Fibroblast of upper back skin (primary cell): ENCODE measurements at regions not wholly inside any gene's neighbourhood (a gene's known extent, or its start where the extent isn't known, plus 50 kb on each side); places are given as distances from the start of the nearest gene placed in this dataset.

Source experiments
- DNase-seq: peaks from one replicate; pipeline ENCODE4 v3.0.0-alpha.2; 2013

DNA sequence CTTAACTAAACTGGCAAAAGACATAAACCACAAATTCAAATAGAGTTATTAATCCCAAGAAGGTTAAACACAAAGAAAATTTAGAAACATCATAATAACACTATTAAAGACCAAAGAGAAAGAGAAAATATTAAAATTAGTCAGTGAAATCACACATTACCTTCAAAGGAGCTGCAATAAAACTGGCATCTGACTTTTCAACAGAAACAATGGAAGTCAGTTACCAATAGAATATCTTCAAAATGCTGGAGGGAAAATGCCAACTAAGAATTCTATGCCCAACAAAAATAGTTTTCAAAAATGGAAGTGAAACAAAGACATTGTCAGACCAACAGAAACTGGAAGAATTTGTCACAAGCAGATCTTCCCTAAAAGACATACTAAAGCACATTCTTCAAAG is 68.7 kb upstream of the RNF7 start:
- no peak for DNase-seq

DNA sequence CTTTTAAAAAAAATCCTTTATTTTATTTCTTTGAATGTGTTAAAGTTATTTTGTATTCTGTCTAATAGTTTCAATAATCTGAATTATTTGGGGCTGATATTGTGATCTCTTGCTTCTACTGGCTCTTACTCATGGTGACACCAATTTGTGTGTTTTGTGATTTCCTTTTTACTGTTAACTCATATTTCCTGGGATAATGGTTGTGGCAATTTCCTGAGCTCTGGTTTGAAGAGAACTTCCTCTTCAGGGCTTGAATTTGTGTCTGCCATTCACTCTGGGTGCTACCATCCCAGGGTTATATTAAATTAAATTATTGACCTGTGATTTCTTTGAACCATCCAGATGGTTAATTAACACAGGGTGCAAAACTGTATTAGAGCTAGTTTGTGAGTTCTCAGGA is 60.4 kb upstream of the RNF7 start:
- DNase-seq = no peak

DNA sequence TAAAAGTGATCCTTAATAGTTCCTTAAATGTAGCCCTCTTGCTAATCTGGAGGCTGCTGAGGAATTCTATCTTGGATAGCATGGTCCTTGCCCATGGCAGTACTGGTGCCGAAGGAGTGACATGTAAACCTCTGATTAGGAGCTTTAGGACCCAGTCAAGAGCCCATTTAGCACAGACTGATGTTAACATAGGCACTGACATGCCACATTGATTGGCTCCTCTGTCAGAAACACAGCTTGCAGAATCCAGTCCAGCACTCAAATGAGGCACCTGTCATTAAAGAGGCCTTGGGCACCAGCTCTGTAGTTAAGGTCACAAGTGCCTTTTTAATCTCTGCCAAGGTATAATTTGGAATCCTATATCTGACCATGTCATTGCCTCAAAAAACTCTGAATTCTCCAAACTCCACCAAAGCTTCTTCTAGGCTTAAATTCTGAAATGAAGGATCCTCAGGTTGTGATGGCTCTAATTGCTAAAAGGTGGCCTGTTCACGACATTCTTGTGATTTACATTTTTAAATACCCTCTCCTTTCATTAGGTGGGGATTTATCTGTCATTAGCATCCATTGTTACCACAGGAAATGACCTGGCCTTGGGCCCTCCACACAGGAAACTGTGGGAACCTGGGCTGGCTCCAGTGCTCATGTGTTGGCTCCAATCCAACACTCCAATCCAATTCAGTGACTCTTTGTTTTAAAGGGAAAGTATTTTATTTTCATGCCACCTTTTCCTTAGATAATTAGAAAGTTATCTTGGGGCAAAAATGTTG is 57.3 kb upstream of the RNF7 start:
- peak; percentile 70 for DNase-seq

DNA sequence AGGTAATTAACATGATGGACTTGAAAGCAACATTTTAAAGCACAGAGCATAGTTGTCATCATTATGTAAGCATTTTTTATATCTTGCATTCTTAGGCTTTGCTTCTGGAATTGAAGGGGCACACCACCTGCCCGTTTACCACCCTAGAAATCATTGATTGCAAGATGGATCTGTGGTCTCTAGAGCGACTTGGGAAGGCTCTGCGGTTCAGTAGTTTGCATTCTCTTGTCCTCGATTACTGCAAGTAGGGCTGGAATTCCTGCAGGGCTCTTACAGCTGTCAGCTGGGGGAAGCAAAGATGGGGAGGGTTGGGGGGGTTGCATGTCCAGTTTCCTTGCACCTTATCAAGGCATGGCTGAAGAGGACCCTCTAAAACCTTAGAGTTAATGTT is 56.7 kb upstream of the RNF7 start:
- DNase-seq = no peak

DNA sequence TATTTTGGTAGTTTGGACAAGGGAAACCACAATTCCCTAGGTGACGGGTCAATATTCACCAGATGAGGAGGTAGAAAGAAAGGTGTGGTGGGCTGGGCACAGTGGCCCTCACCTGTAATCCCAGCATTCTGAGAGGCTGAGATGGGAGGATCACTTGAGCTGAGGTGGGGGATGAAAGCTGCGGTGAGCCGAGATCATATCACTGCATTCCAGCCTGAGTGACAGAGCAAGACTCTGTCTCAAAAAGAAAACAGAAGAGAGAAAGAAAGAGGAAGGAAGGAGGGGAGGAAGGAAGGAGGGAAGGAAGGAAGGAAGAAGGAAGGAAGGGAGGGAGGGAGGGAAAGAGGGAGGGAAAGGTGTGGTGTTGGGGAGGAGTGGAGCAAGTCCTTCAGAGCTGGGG is 56.1 kb upstream of the RNF7 start:
- DNase-seq = no peak

DNA sequence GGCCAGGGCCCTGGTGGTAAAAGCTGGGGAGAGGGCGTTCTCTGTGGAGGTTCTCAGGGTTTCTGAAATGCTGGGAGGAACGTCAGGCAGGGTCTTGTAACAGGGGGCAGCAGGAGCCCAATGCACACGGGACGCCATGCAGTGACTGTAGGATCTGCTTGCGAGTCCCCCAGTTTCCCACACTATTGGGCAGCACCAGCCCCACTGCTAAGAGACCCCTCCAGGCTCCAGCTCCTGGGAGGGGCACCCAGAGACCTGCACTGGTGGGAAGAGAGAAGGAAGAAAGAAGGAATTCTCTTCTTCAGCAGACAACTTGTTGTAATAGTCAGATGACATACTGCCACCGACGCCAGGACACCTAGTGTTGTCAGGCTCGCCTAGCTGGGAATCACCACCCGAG is 55.2 kb upstream of the RNF7 start:
- no peak for DNase-seq

DNA sequence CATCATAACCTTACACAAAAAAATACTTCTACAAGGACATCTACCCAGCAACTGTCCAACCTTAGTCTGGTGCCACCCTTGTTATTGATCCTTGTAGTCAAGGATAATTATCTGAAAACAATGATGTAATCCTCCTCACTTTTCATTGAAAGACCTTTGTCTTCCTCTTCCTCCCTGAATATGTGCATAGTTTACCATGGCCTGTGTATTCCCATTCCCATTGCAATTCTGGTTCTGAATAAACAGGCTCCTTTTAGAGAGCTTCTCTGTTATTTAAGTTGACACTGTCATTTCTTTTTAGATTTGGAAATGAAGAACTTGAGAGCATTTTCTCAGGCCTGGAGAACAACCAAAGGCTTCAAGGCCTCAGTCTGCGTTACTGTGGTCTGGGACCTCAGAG is 53.3 kb upstream of the RNF7 start:
- DNase-seq = no peak

DNA sequence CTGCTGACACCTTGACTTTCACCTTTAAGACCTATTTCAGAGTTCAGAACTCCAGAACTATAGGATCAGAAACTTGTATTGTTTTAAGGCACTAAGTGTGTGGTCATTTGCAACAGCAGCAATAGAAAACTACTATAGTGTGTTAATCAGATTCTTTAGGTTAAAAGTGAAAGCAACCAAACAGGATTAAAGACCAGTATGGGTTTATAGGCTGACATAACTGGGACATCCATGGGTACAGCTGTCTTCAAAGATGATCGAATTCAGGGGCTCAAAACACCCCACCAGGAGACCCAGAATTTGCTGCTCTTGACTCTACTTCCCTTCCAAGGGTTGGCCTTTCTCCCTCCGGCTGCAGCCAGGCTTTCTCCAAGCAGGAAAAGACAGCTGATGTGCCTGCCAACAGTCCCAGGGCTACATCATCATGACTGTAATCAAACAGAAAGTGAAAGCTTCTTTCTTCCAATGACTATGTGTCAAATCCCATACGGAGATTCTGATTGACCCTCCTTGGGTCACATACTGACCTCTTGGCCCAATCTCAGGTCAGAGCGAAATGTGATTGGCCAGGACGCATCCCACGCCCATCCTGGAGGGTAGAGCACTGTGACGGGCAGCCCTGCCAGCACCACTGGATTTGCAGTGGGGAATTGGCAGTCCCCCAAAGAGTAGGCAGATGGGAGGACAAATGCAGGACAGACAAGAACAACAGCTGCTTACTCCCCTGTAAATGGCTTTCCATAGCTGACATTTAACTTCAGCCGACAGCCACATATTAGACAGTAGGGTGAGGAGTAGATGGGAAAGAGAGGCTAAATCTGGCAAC is 51.4 kb upstream of the RNF7 start:
- DNase-seq = peak; percentile 40
